Keratinocyte (primary cell): ENCODE measurements at regions not wholly inside any gene's neighbourhood (a gene's known extent, or its start where the extent isn't known, plus 50 kb on each side); places are given as distances from the start of the nearest gene placed in this dataset.

Source experiments
- DNase-seq: peaks from one replicate; pipeline ENCODE4 v3.0.0-alpha.2; 2011; ENCODE audit warnings: low read depth, missing footprints, low spot score
- FAIRE-seq: peaks from 2 replicates; lab custom pipeline; 2011; peaks lifted over from hg19 to GRCh38; lab: Jason Lieb, UNC
- H2AFZ ChIP-seq: 2 replicates; pipeline ENCODE4 v1.6.0; 2012; ENCODE audit warnings: low read length, control low read depth, inconsistent platforms; ENCODE audit not compliant: control insufficient read depth
- H3K27ac ChIP-seq: 2 replicates; pipeline ENCODE4 v1.5.1; 2011; ENCODE audit warnings: low read length; ENCODE audit not compliant: control insufficient read depth, insufficient read depth
- H3K27me3 ChIP-seq: 3 replicates; pipeline ENCODE4 v1.6.0; 2011; ENCODE audit warnings: low read length; ENCODE audit not compliant: control insufficient read depth, insufficient read depth; ENCODE audit errors: extremely low read depth
- H3K36me3 ChIP-seq, 2 experiments: 2 replicates in 1 of 2; 3 replicates in 1 of 2; pipeline ENCODE4 v1.5.1; 2011; ENCODE audit warnings: low read length in 2 of 2, mild to moderate bottlenecking in 1 of 2; ENCODE audit not compliant: control insufficient read depth in 2 of 2, insufficient read depth in 2 of 2; ENCODE audit errors: extremely low read depth in 1 of 2
- H3K4me1 ChIP-seq: 3 replicates; pipeline ENCODE4 v1.5.1; 2011; ENCODE audit warnings: low read length; ENCODE audit not compliant: control insufficient read depth, insufficient read depth; ENCODE audit errors: extremely low read depth
- H3K4me2 ChIP-seq: 3 replicates; pipeline ENCODE4 v1.6.0; 2011; ENCODE audit warnings: low read depth, low read length; ENCODE audit not compliant: control insufficient read depth, insufficient read depth; ENCODE audit errors: extremely low read depth
- H3K4me3 ChIP-seq, 3 experiments: fragments of 200-600 bp in 1 of 3; sonication (generic) in 1 of 3; 2 replicates in 2 of 3; 3 replicates in 1 of 3; pipeline ENCODE4 v1.5.1; 2011 to 2016; ENCODE audit warnings: low read length in 3 of 3, mild to moderate bottlenecking in 3 of 3, control low read depth in 2 of 3, inconsistent platforms in 1 of 3, low read depth in 1 of 3, mixed read lengths in 1 of 3, mixed run types in 1 of 3, moderate library complexity in 1 of 3; ENCODE audit not compliant: control insufficient read depth in 2 of 3, insufficient read depth in 2 of 3; ENCODE audit errors: extremely low read depth in 1 of 3
- H3K79me2 ChIP-seq: 2 replicates; pipeline ENCODE4 v1.6.0; 2012; ENCODE audit warnings: low read length; ENCODE audit not compliant: control insufficient read depth, insufficient read depth
- H3K9ac ChIP-seq: 3 replicates; pipeline ENCODE4 v1.6.0; 2011; ENCODE audit warnings: low read length; ENCODE audit not compliant: control insufficient read depth, insufficient read depth; ENCODE audit errors: extremely low read depth
- H3K9me1 ChIP-seq: 3 replicates; pipeline ENCODE4 v1.6.0; 2011; ENCODE audit warnings: low read length; ENCODE audit not compliant: control insufficient read depth, insufficient read depth; ENCODE audit errors: extremely low read depth
- H3K9me3 ChIP-seq: 2 replicates; pipeline ENCODE4 v1.5.1; 2012; ENCODE audit warnings: low read depth, low read length; ENCODE audit not compliant: control insufficient read depth
- H4K20me1 ChIP-seq: 3 replicates; pipeline ENCODE4 v1.6.0; 2011; ENCODE audit warnings: low read length; ENCODE audit not compliant: control insufficient read depth, insufficient read depth; ENCODE audit errors: extremely low read depth
- CTCF ChIP-seq, 3 experiments: IDR thresholded peaks in 1 of 3; conservative IDR thresholded peaks in 1 of 3; optimal IDR thresholded peaks in 1 of 3; 2 replicates in 2 of 3; 3 replicates in 1 of 3; pipeline versions ENCODE3 to v1.5.1; 2011; ENCODE audit warnings: low read length in 3 of 3, mild to moderate bottlenecking in 3 of 3, moderate library complexity in 2 of 3, control low read depth in 1 of 3, inconsistent platforms in 1 of 3; ENCODE audit not compliant: insufficient read depth in 2 of 3; ENCODE audit errors: extremely low read depth in 1 of 3
- EZH2 ChIP-seq: IDR thresholded peaks from one replicate; pipeline ENCODE4 v1.6.1; 2012; ENCODE audit warnings: inconsistent platforms, mild to moderate bottlenecking, low read length, moderate library complexity
- dilution Hi-C: fragments of 300-500 bp; cut with MboI; formaldehyde crosslinking; loops from one replicate; pipeline ENCODE4 v1.7.0; 2020; ENCODE audit warnings: low sequenced_read_pairs; ENCODE audit not compliant: extremely low pct_ligation_motif_present

- H3K9me1 ChIP-seq, result no peaks in the 10 kb centered on the region
- peak; percentile 85 for FAIRE-seq
- peak overlapping the region; percentile 1 for H3K9ac ChIP-seq
- H3K27ac ChIP-seq, result peak overlapping the region; percentile 80
- H3K4me1 ChIP-seq, result peaks cover 37% of the 10 kb centered on the region
- peak overlapping the region in 1 of 3 experiments; percentile 3 for H3K4me3 ChIP-seq
- peak; percentile 66 for DNase-seq
- no peaks in the 10 kb centered on the region for H3K27me3 ChIP-seq
- peaks cover 5% of the 10 kb centered on the region for H3K9me3 ChIP-seq
- H3K4me2 ChIP-seq, result peak overlapping the region; percentile 69
- H3K36me3 ChIP-seq, result no peaks in the 10 kb centered on the region
- H3K79me2 ChIP-seq, result no peaks in the 10 kb centered on the region
- no peak for TF ChIP-seq EZH2
- TF ChIP-seq CTCF (optimal IDR thresholded peaks at IDR 0.05 in 1 of 3, IDR thresholded peaks at IDR 0.05 in 1 of 3, conservative IDR thresholded peaks at IDR 0.05 in 1 of 3; ENCODE audit: extremely low read depth in 1 of 3, insufficient read depth in 2 of 3, low read length in 3 of 3), result no peak
- dilution Hi-C loops, result no loop called here
- H4K20me1 ChIP-seq, result no peaks in the 10 kb centered on the region
- peak overlapping the region; percentile 5 for H2AFZ ChIP-seq
These were observed 66.6 kb upstream of the STAM2 start for GRCh38 chr2:152241948-152242729.

GRCh38 chr2:152242787-152243472 lies 67.4 kb upstream of the STAM2 start:
- H3K9me3 ChIP-seq, result peaks cover 5% of the 10 kb centered on the region
- peak overlapping the region; percentile 48 for H2AFZ ChIP-seq
- H3K4me3 ChIP-seq, result no peak overlapping the region
- H3K9ac ChIP-seq, result no peak overlapping the region
- no peaks in the 10 kb centered on the region for H3K36me3 ChIP-seq
- DNase-seq (no peak), FAIRE-seq (no peak)
- H3K9me1 ChIP-seq, result no peaks in the 10 kb centered on the region
- H3K27ac ChIP-seq, result peak overlapping the region; percentile 80
- no peaks in the 10 kb centered on the region for H3K79me2 ChIP-seq
- H3K4me1 ChIP-seq, result peaks cover 37% of the 10 kb centered on the region
- dilution Hi-C loops, result no loop called here
- peak overlapping the region; percentile 69 for H3K4me2 ChIP-seq
- TF ChIP-seq CTCF (optimal IDR thresholded peaks at IDR 0.05 in 1 of 3, IDR thresholded peaks at IDR 0.05 in 1 of 3, conservative IDR thresholded peaks at IDR 0.05 in 1 of 3; ENCODE audit: extremely low read depth in 1 of 3, insufficient read depth in 2 of 3, low read length in 3 of 3), result no peak
- TF ChIP-seq EZH2, result no peak
- no peaks in the 10 kb centered on the region for H4K20me1 ChIP-seq
- H3K27me3 ChIP-seq, result no peaks in the 10 kb centered on the region
